Heart left ventricle (tissue), 13 donors: ENCODE measurements at regions not wholly inside any gene's neighbourhood (a gene's known extent, or its start where the extent isn't known, plus 50 kb on each side); places are given as distances from the start of the nearest gene placed in this dataset.

ENCODE experiments used
- POLR2A ChIP-seq, 2 donors: fragments of 450-650 bp; IDR thresholded peaks; one replicate each; pipeline ENCODE4 v1.6.1; 2017; ENCODE audit warnings: antibody characterized with exemption in 2 of 2, mild to moderate bottlenecking in 2 of 2, moderate library complexity in 2 of 2
- TF ChIP-seq, protein P1 (sequence below), 12 donors: fragments of 200-600 bp; sonication (generic) in 4 of 12; IDR thresholded peaks; one replicate each; pipeline versions ENCODE4 v1.5.0 to v1.8.0; 2018 to 2022; ENCODE audit warnings: antibody characterized with exemption in 12 of 12, mild to moderate bottlenecking in 5 of 12
- donor health status: ischemic (EF 13 %, LVEDD 7.1; RV severe dilation, severe dysfunction).
- donor health status: DM: no; HTN: yes; CAD: no.
- donor health status: DM: no; HTN: no; CAD: no.
- donor health status: ischemic (EF 25% LVEDD 6.9; RV normal size, moderate dysfunction).
- donor health status: ischemic (EF 25% LVEDD 5.7; RV mildly dilated, moderate dysfunction).
- donor health status: ischemic (EF 35%, LVEDD 5.7; RV mildly dilated, moderate dysfunction).
- donor health status: nonischemic (EF 11% LVEDD 7.7; RV severe dilation, severe dysfunction).
- donor health status: DM: yes; HTN: yes; CAD: no.
- donor health status: PGD.
- donor health status: ischemic (EF 29% LVEDD 5.4; RV normal size, mild dysfunction).
- donor health status: nonischemic (EF 23%, LVEDD 6.1; RV moderate dilation, normal function).

DNA sequence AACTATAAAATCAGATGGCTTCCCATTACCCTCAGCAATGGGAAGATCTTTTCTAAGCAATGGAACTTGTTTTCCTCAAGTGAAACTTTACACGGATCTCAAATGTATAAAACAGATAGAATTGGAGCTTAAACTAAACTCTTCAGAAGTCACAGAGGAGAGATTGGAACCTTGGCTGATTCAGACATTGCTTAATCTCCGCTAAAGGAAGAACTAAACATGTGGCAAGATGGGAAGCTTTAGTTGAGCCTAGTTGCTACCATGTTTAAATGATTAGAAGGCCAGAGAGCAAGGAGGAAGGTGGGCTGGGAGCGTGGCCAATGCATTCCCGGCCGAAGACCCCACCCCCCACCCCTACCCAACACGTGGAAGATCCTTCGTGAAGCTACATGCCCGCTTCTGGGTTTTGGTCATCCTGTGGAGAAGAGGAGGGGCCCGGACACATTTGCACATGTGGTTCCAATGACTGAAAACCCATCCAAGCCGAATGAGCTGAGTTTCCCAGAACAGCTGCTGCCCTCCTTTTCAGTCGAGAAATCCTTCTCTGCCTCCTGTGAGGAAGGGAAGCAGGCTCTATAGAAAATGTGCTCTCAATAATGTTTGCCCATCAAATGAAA lies 164.3 kb downstream of the MIS18A start:
- TF ChIP-seq, protein P1, sequence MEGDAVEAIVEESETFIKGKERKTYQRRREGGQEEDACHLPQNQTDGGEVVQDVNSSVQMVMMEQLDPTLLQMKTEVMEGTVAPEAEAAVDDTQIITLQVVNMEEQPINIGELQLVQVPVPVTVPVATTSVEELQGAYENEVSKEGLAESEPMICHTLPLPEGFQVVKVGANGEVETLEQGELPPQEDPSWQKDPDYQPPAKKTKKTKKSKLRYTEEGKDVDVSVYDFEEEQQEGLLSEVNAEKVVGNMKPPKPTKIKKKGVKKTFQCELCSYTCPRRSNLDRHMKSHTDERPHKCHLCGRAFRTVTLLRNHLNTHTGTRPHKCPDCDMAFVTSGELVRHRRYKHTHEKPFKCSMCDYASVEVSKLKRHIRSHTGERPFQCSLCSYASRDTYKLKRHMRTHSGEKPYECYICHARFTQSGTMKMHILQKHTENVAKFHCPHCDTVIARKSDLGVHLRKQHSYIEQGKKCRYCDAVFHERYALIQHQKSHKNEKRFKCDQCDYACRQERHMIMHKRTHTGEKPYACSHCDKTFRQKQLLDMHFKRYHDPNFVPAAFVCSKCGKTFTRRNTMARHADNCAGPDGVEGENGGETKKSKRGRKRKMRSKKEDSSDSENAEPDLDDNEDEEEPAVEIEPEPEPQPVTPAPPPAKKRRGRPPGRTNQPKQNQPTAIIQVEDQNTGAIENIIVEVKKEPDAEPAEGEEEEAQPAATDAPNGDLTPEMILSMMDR (IDR thresholded peaks at IDR 0.05), result no peak
- TF ChIP-seq POLR2A (IDR thresholded peaks at IDR 0.05), result no peak
